CD4-positive, alpha-beta T cell (primary cell): ENCODE measurements at regions not wholly inside any gene's neighbourhood (a gene's known extent, or its start where the extent isn't known, plus 50 kb on each side); places are given as distances from the start of the nearest gene placed in this dataset.

Source experiments
- ATAC-seq: fragments of 200-7000 bp; cut with Tn5 transposase; one replicate; pipeline ENCODE4 v1.10.0; 2022; ENCODE audit warnings: mild to moderate bottlenecking; ENCODE audit not compliant: poor library complexity
- CTCF ChIA-PET: fragments of 350-600 bp; sonication (Branson Sonifier 250); formaldehyde crosslinking; loops from one replicate; lab custom pipeline; 2021; ENCODE audit warnings: antibody characterized with exemption, inconsistent platforms; lab: Charles Lee
- POLR2A ChIA-PET: fragments of 350-600 bp; sonication (Branson Sonifier 250); formaldehyde crosslinking; loops from one replicate; lab custom pipeline; 2021; ENCODE audit warnings: antibody characterized with exemption, inconsistent platforms; lab: Charles Lee
- DNase-seq, 14 experiments: peaks; one replicate each; pipeline ENCODE4 v3.0.0-alpha.2; 2013 to 2020; ENCODE audit warnings: mixed read lengths in 2 of 14
- H3K27ac ChIP-seq, 2 donors: one replicate each; pipeline versions ENCODE4 v1.5.1 to v1.7.0; 2013; ENCODE audit warnings: low read length in 2 of 2, low read depth in 1 of 2, mild to moderate bottlenecking in 1 of 2
- H3K27me3 ChIP-seq, 2 experiments: 1 replicate in 1 of 2; 2 replicates in 1 of 2; pipeline versions ENCODE4 v1.6.1 to v1.7.0; 2013; ENCODE audit warnings: low read length in 2 of 2, control low read depth in 1 of 2, mild to moderate bottlenecking in 1 of 2, moderate library complexity in 1 of 2; ENCODE audit not compliant: insufficient read depth in 2 of 2, control insufficient read depth in 1 of 2
- H3K36me3 ChIP-seq: one replicate; pipeline ENCODE4 v1.6.1; 2013; ENCODE audit warnings: low read length, control low read depth; ENCODE audit not compliant: insufficient read depth
- H3K4me1 ChIP-seq: one replicate; pipeline ENCODE4 v1.6.1; 2013; ENCODE audit warnings: low read length, control low read depth; ENCODE audit not compliant: insufficient read depth
- H3K4me3 ChIP-seq: one replicate; pipeline ENCODE4 v1.5.1; 2013; ENCODE audit warnings: mild to moderate bottlenecking, low read length, moderate library complexity
- H3K9me3 ChIP-seq, 2 experiments: 1 replicate in 1 of 2; 2 replicates in 1 of 2; pipeline versions ENCODE4 v1.6.1 to v1.7.0; 2013; ENCODE audit warnings: low read length in 2 of 2, mild to moderate bottlenecking in 2 of 2, control low read depth in 1 of 2, moderate library complexity in 1 of 2; ENCODE audit not compliant: control insufficient read depth in 1 of 2, insufficient read depth in 1 of 2
- H3K27ac Mint-ChIP-seq: one replicate; pipeline ENCODE4 v1.8.0; 2020; ENCODE audit warnings: mixed read lengths
- H3K27me3 Mint-ChIP-seq: one replicate; pipeline ENCODE4 v1.8.0; 2021; ENCODE audit warnings: mixed read lengths
- H3K36me3 Mint-ChIP-seq: one replicate; pipeline ENCODE4 v1.8.0; 2021; ENCODE audit warnings: low read depth, mixed read lengths
- H3K4me1 Mint-ChIP-seq: one replicate; pipeline ENCODE4 v1.8.0; 2021; ENCODE audit warnings: low read depth, mixed read lengths
- H3K4me3 Mint-ChIP-seq: one replicate; pipeline ENCODE4 v1.8.0; 2020; ENCODE audit warnings: mild to moderate bottlenecking, mixed read lengths
- H3K9me3 Mint-ChIP-seq: one replicate; pipeline ENCODE4 v1.8.0; 2020; ENCODE audit warnings: mixed read lengths
- intact Hi-C, 2 experiments: fragments of 100-400 bp; cut with DNase I in 1 of 2; cut with micrococcal nuclease in 1 of 2; formaldehyde crosslinking; loops; one replicate each; pipeline versions ENCODE4 v1.15.1 to v1.9.0; 2023 to 2025; cut with DNase I, micrococcal nuclease
- TF ChIP-seq, protein P1 (sequence below): fragments of 200-600 bp; IDR thresholded peaks from one replicate; pipeline ENCODE4 v1.8.0; 2022; ENCODE audit warnings: antibody characterized with exemption, mild to moderate bottlenecking

DNA sequence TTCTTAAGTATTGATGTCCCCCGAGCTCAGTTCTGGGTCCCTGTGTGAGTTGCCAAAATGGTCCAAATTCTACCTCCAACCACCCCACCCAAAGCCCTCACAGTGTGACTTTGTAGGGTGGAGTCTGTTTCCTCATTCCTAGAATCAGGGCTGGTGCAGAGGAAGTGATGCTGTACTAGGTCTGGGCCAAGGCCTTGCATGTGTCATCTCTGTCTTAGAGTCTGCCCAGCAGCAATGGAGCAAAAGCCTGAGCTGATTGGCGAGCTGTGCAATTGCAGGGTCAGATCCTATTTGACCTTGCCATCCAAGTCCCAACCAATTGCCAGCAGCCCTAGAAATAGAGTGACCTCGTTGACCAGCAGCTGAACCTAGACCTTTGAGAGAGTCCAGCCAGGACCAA is 97.0 kb upstream of the ANKRD10 start:
- H3K4me1 Mint-ChIP-seq = no peaks in the 10 kb centered on the region
- ChIA-PET CTCF (no interaction called here), POLR2A (no interaction called here)
- no peak overlapping the region for H3K4me3 Mint-ChIP-seq
- Histone ChIP-seq H3K36me3 (no peaks in the 10 kb centered on the region), H3K27me3 (no peaks in the 10 kb centered on the region), H3K4me3 (no peak overlapping the region), H3K4me1 (no peaks in the 10 kb centered on the region), H3K9me3 (no peaks in the 10 kb centered on the region), H3K27ac (no peak overlapping the region)
- peaks cover 25% of the 10 kb centered on the region for H3K27me3 Mint-ChIP-seq
- no peak overlapping the region for H3K27ac Mint-ChIP-seq
- H3K36me3 Mint-ChIP-seq = no peaks in the 10 kb centered on the region
- intact Hi-C loops = no loop called here
- TF ChIP-seq, protein P1, sequence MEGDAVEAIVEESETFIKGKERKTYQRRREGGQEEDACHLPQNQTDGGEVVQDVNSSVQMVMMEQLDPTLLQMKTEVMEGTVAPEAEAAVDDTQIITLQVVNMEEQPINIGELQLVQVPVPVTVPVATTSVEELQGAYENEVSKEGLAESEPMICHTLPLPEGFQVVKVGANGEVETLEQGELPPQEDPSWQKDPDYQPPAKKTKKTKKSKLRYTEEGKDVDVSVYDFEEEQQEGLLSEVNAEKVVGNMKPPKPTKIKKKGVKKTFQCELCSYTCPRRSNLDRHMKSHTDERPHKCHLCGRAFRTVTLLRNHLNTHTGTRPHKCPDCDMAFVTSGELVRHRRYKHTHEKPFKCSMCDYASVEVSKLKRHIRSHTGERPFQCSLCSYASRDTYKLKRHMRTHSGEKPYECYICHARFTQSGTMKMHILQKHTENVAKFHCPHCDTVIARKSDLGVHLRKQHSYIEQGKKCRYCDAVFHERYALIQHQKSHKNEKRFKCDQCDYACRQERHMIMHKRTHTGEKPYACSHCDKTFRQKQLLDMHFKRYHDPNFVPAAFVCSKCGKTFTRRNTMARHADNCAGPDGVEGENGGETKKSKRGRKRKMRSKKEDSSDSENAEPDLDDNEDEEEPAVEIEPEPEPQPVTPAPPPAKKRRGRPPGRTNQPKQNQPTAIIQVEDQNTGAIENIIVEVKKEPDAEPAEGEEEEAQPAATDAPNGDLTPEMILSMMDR = no peak
- ATAC-seq (no peak), DNase-seq (no peak)
- H3K9me3 Mint-ChIP-seq = no peaks in the 10 kb centered on the region

DNA sequence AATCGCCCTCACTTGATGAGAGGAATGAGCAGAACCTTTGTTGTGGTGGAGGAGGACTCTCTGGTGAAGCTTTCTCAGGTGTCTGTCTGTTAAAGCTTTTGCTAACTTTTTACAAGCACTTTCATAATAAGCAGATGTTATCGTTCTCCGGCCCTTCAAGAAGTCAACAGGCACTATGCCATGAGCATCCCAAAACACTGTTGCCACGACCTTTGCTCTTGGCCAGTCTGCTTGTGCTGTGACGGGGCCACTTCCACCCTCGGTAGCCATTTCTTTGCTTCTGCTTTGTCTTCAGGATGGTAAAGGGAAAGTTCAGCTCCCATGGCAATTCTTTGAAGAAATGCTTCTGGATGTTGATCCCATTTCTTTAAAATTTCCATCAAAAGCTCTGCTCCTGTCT is 93.5 kb upstream of the ANKRD10 start:
- Histone ChIP-seq H3K4me3 (no peak overlapping the region), H3K9me3 (no peaks in the 10 kb centered on the region), H3K27ac (no peak overlapping the region), H3K36me3 (no peaks in the 10 kb centered on the region), H3K27me3 (no peaks in the 10 kb centered on the region), H3K4me1 (no peaks in the 10 kb centered on the region)
- no peak overlapping the region for H3K27ac Mint-ChIP-seq
- TF ChIP-seq, protein P1 = no peak
- no peaks in the 10 kb centered on the region for H3K4me1 Mint-ChIP-seq
- H3K4me3 Mint-ChIP-seq = no peak overlapping the region
- ChIA-PET POLR2A (no interaction called here), CTCF (interaction anchor here (0.9 kb wide), 1 partner anchor 23 kb away, joined by 3 read pairs; no protein-coding TSS in a partner anchor)
- H3K27me3 Mint-ChIP-seq = peaks cover 25% of the 10 kb centered on the region
- H3K9me3 Mint-ChIP-seq = no peaks in the 10 kb centered on the region
- no peak for DNase-seq
- intact Hi-C loops = no loop called here
- H3K36me3 Mint-ChIP-seq = no peaks in the 10 kb centered on the region
- no peak for ATAC-seq

DNA sequence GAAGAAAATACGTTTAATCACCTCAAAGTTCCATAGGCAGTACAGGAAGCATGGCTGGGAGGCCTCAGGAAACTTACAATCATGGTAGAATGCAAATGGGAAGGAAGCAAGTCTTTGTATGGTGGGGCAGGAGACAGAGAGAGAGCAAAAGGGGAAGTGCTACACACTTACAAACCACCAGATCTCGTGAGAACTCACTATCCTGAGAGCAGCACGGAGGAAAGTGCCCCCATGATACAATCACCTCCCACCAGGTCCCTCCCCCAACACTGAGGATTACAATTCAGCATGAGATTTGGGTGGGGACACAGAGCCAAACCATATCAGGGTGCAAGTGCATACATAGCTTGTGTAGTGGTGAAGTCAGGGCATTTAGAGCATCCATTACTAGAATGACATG is 92.3 kb upstream of the ANKRD10 start:
- no peaks in the 10 kb centered on the region for H3K9me3 Mint-ChIP-seq
- Histone ChIP-seq H3K4me3 (no peak overlapping the region), H3K27me3 (no peaks in the 10 kb centered on the region), H3K9me3 (no peaks in the 10 kb centered on the region), H3K4me1 (no peaks in the 10 kb centered on the region), H3K36me3 (no peaks in the 10 kb centered on the region), H3K27ac (no peak overlapping the region)
- H3K36me3 Mint-ChIP-seq = no peaks in the 10 kb centered on the region
- DNase-seq (no peak), ATAC-seq (no peak)
- intact Hi-C loops = no loop called here
- H3K4me3 Mint-ChIP-seq = no peak overlapping the region
- ChIA-PET CTCF (no interaction called here), POLR2A (no interaction called here)
- TF ChIP-seq, protein P1 = no peak
- H3K27ac Mint-ChIP-seq = no peak overlapping the region
- peaks cover 25% of the 10 kb centered on the region for H3K27me3 Mint-ChIP-seq
- no peaks in the 10 kb centered on the region for H3K4me1 Mint-ChIP-seq
